Sigmoid colon (tissue), 6 donors: ENCODE measurements at regions not wholly inside any gene's neighbourhood (a gene's known extent, or its start where the extent isn't known, plus 50 kb on each side); places are given as distances from the start of the nearest gene placed in this dataset.

ENCODE experiments used
- DNase-seq: peaks from one replicate; pipeline ENCODE4 v3.0.0-alpha.2; 2019
- H3K27ac ChIP-seq, 4 donors: fragments of 200-600 bp; sonication (generic); one replicate each; pipeline ENCODE4 v1.5.1; 2016 to 2019; ENCODE audit warnings: mild to moderate bottlenecking in 1 of 4
- H3K27me3 ChIP-seq, 3 donors: fragments of 200-600 bp; sonication (generic); one replicate each; pipeline ENCODE4 v1.5.1; 2019; ENCODE audit warnings: mild to moderate bottlenecking in 1 of 3
- H3K36me3 ChIP-seq, 4 donors: fragments of 200-600 bp; sonication (generic); one replicate each; pipeline ENCODE4 v1.5.1; 2016 to 2019
- H3K4me1 ChIP-seq, 4 donors: fragments of 200-600 bp; sonication (generic); one replicate each; pipeline ENCODE4 v1.5.1; 2017 to 2019
- H3K4me3 ChIP-seq, 4 donors: fragments of 200-600 bp; sonication (generic); one replicate each; pipeline ENCODE4 v1.5.1; 2017 to 2019; ENCODE audit warnings: mild to moderate bottlenecking in 2 of 4, moderate library complexity in 1 of 4
- H3K9me3 ChIP-seq, 4 donors: fragments of 200-600 bp in 3 of 4; sonication (generic) in 3 of 4; one replicate each; pipeline versions ENCODE4 v1.5.1 to v1.6.1; 2013 to 2019
- EP300 ChIP-seq, 4 donors: sonication (generic); formaldehyde crosslinking; IDR thresholded peaks; one replicate each; pipeline ENCODE4 v1.6.1; 2017; ENCODE audit warnings: antibody characterized with exemption in 4 of 4
- POLR2A ChIP-seq, 2 donors: fragments of 450-650 bp; IDR thresholded peaks; one replicate each; pipeline ENCODE4 v1.6.1; 2016; ENCODE audit warnings: antibody characterized with exemption in 2 of 2, mild to moderate bottlenecking in 2 of 2, moderate library complexity in 2 of 2
- POLR2AphosphoS5 ChIP-seq, 4 donors: sonication (generic); formaldehyde crosslinking; IDR thresholded peaks; one replicate each; pipeline ENCODE4 v1.6.1; 2017; ENCODE audit warnings: antibody characterized with exemption in 4 of 4
- WGBS, 2 donors: extraction: QIAGEN DNeasy Blood & Tissue Kit; methylation state at CpG; one replicate each; pipeline ENCODE4 v1.1.7; 2013; 5-methylcytosine and 5-hydroxymethylcytosine counted together
- intact Hi-C: fragments of 100-400 bp; cut with DNase I; formaldehyde crosslinking; loops from one replicate; pipeline ENCODE4 v1.15.1; 2023
- TF ChIP-seq, protein P1 (sequence below), 4 experiments: fragments of 450-650 bp in 3 of 4; fragments of 200-600 bp in 1 of 4; IDR thresholded peaks; one replicate each; pipeline ENCODE4 v1.5.1; 2016 to 2019; ENCODE audit warnings: antibody characterized with exemption in 4 of 4, mild to moderate bottlenecking in 3 of 4, moderate library complexity in 2 of 4
- donor health status: healthy with polysubstance abuse.
- donor health status: healthy.

DNA sequence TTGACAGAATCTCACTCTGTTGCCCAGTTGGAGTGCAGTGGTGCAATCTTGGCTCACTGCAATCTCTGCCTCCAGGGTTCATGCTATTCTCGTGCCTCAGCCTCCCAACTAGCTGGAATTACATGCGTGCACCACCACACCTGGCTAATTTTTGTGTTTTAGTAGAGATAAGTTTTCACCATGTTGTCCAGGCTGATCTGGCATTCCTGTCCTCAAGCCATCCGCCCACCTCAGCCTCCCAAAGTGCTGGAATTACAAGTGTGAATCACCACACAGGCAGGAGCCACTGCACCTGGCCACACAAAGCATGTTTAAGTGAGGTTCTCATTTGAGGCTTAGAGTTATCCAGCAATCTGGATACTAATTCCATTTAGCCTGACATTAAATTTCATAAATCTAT, 180.9 kb upstream of the GRID2 start:
- WGBS, 2 donors: 85 to 90% methylated on average over 3 of the region's 3 CpGs
- H3K27me3 ChIP-seq: no peaks in the 10 kb centered on the region
- no peak for TF ChIP-seq POLR2A (IDR thresholded peaks at IDR 0.05)
- no peak for TF ChIP-seq EP300 (IDR thresholded peaks at IDR 0.05)
- no peak for TF ChIP-seq POLR2AphosphoS5 (IDR thresholded peaks at IDR 0.05)
- TF ChIP-seq, protein P1, sequence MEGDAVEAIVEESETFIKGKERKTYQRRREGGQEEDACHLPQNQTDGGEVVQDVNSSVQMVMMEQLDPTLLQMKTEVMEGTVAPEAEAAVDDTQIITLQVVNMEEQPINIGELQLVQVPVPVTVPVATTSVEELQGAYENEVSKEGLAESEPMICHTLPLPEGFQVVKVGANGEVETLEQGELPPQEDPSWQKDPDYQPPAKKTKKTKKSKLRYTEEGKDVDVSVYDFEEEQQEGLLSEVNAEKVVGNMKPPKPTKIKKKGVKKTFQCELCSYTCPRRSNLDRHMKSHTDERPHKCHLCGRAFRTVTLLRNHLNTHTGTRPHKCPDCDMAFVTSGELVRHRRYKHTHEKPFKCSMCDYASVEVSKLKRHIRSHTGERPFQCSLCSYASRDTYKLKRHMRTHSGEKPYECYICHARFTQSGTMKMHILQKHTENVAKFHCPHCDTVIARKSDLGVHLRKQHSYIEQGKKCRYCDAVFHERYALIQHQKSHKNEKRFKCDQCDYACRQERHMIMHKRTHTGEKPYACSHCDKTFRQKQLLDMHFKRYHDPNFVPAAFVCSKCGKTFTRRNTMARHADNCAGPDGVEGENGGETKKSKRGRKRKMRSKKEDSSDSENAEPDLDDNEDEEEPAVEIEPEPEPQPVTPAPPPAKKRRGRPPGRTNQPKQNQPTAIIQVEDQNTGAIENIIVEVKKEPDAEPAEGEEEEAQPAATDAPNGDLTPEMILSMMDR (IDR thresholded peaks at IDR 0.05): no peak
- peaks cover 0 to 6% (median 0%) of the 10 kb centered on the region in 4 donors for H3K4me1 ChIP-seq
- intact Hi-C loops: no loop called here
- H3K27ac ChIP-seq: no peak overlapping the region
- no peaks in the 10 kb centered on the region for H3K36me3 ChIP-seq
- no peaks in the 10 kb centered on the region for H3K9me3 ChIP-seq
- DNase-seq: no peak
- H3K4me3 ChIP-seq: no peak overlapping the region

DNA sequence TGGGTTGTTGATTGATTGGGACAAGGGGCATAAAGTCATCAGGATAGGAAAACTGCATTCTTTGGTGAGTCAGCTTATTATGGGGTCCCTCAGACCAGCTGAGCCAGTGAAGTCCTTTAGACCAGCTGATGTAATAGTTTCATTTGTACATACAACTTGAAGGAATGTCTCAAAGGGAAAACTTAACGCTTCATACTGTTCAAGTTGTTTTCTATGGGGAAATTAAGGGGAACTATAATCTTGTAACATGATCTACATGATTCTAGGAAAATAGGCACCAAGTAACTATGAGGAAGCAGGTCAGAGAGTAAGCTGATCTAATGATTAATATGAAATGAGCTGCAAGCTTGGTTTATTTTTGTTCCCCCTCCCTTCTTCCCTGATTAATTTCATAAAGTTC, 175.1 kb upstream of the GRID2 start:
- no peak overlapping the region for H3K27ac ChIP-seq
- intact Hi-C loops: no loop called here
- no peaks in the 10 kb centered on the region for H3K27me3 ChIP-seq
- no peak for DNase-seq
- H3K9me3 ChIP-seq: peaks cover 0 to 5% (median 2%) of the 10 kb centered on the region in 4 donors
- TF ChIP-seq, protein P1 (IDR thresholded peaks at IDR 0.05): no peak
- no peak for TF ChIP-seq POLR2A (IDR thresholded peaks at IDR 0.05)
- TF ChIP-seq POLR2AphosphoS5 (IDR thresholded peaks at IDR 0.05): no peak
- TF ChIP-seq EP300 (IDR thresholded peaks at IDR 0.05): no peak
- WGBS, 2 donors: 88 to 91% methylated on average over 1 of the region's 1 CpG
- no peak overlapping the region for H3K4me3 ChIP-seq
- no peaks in the 10 kb centered on the region for H3K36me3 ChIP-seq
- no peaks in the 10 kb centered on the region for H3K4me1 ChIP-seq

DNA sequence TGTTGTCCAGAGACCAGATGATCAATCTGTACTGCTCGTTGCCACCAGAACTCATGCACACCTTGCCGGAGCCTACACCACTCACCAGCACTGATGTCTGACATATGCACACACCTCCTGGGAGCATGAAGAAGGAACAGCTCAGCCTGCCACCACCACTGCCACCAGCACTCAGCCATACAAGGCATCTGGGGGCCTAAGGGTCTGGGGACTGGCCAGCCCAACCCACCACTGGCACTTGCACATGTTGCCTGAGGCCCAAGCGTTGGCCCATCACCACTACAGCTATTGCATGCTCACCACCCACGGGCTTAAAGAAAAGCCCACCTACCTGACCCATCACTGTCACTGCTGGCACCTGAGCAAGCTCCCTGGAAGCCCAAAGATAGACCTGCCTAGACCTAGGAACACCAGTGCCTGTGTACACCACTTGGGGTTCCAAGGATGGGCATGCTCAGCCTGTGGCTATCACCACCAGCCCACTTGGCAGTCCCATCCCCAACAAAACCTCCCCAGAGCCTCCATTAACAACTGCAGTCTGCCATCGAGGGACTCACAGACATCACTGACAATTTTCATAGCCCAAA, 174.3 kb upstream of the GRID2 start:
- WGBS, 2 donors: 70 to 79% methylated on average over 5 of the region's 5 CpGs
- no peak for DNase-seq
- Histone ChIP-seq H3K27me3 (no peaks in the 10 kb centered on the region), H3K27ac (no peak overlapping the region), H3K9me3 (peaks cover 0 to 5% (median 2%) of the 10 kb centered on the region in 4 donors), H3K36me3 (no peaks in the 10 kb centered on the region), H3K4me1 (no peaks in the 10 kb centered on the region), H3K4me3 (no peak overlapping the region)
- TF ChIP-seq, protein P1 (IDR thresholded peaks at IDR 0.05): no peak
- TF ChIP-seq POLR2AphosphoS5 (IDR thresholded peaks at IDR 0.05) (no peak), POLR2A (IDR thresholded peaks at IDR 0.05) (no peak), EP300 (IDR thresholded peaks at IDR 0.05) (no peak)
- intact Hi-C loops: no loop called here

DNA sequence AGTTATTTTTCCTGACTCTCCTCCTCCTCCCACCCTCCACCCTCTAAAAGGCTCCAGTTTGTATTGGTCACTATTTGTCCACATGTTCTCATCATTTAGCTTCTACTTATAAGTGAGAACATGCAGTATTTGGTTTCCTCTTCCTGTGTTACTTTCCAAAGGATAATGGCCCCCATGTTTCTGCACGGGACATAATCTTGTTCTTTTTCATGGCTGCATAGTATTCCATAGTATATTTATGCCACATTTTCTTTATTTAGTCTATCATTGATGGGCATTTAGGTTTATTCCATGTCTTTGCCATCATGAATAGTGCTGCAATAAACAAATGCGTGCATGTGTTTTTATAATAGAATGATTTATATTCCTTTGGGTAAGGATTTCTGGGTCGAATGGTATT, 167.3 kb upstream of the GRID2 start:
- TF ChIP-seq EP300 (IDR thresholded peaks at IDR 0.05) (no peak), POLR2AphosphoS5 (IDR thresholded peaks at IDR 0.05) (no peak), POLR2A (IDR thresholded peaks at IDR 0.05) (no peak)
- TF ChIP-seq, protein P1 (IDR thresholded peaks at IDR 0.05): no peak
- intact Hi-C loops: no loop called here
- H3K27ac ChIP-seq: no peak overlapping the region
- no peak for DNase-seq
- no peaks in the 10 kb centered on the region for H3K36me3 ChIP-seq
- H3K9me3 ChIP-seq: peaks cover 0 to 6% (median 0%) of the 10 kb centered on the region in 4 donors
- H3K4me1 ChIP-seq: no peaks in the 10 kb centered on the region
- 91 to 92% methylated on average over 3 of the region's 3 CpGs for WGBS, 2 donors
- no peaks in the 10 kb centered on the region for H3K27me3 ChIP-seq
- H3K4me3 ChIP-seq: no peak overlapping the region

DNA sequence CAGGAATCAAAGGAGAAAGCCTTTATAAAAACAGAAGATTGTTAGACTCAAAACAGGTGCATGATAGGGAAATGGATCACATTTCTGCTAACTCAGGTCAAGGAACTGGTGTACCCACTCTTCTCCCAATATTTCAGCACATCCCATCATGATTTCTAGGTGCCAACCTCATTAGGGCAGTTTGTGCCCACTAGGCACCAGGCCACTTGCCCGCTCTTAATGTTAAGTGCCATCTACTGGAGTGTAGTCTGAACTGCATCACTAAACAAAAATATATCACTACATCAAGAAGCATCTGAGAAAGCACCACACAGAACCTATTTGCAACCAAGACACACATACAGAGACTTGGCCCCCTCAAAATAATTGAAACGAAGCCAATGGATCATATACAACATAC, 140.4 kb upstream of the GRID2 start:
- Histone ChIP-seq H3K27ac (no peak overlapping the region), H3K4me1 (no peaks in the 10 kb centered on the region), H3K27me3 (no peaks in the 10 kb centered on the region), H3K36me3 (no peaks in the 10 kb centered on the region), H3K9me3 (peaks cover 0 to 3% (median 0%) of the 10 kb centered on the region in 4 donors), H3K4me3 (no peak overlapping the region)
- TF ChIP-seq, protein P1 (IDR thresholded peaks at IDR 0.05): no peak
- TF ChIP-seq POLR2AphosphoS5 (IDR thresholded peaks at IDR 0.05) (no peak), EP300 (IDR thresholded peaks at IDR 0.05) (no peak), POLR2A (IDR thresholded peaks at IDR 0.05) (no peak)
- no peak for DNase-seq
- intact Hi-C loops: no loop called here
- 79 to 85% methylated on average over 2 of the region's 2 CpGs for WGBS, 2 donors
